Kidney (tissue), 13 donors: ENCODE measurements at regions not wholly inside any gene's neighbourhood (a gene's known extent, or its start where the extent isn't known, plus 50 kb on each side); places are given as distances from the start of the nearest gene placed in this dataset.

Experiments used
- DNase-seq, 5 donors: peaks; one replicate each; pipeline ENCODE4 v3.0.0-alpha.2; 2013 to 2020
- FAIRE-seq: peaks from 2 replicates; lab custom pipeline; 2012; peaks lifted over from hg19 to GRCh38; lab: Jason Lieb, UNC
- H3K27ac ChIP-seq, 2 donors: one replicate each; pipeline ENCODE4 v1.7.0; 2013; ENCODE audit warnings: low read depth in 2 of 2, low read length in 2 of 2, inconsistent platforms in 1 of 2
- H3K27me3 ChIP-seq: one replicate; pipeline ENCODE4 v1.7.1; 2013; ENCODE audit warnings: low read length, inconsistent platforms; ENCODE audit not compliant: control insufficient read depth, insufficient read depth
- H3K36me3 ChIP-seq, 3 donors: one replicate each; pipeline versions ENCODE4 v1.7.0 to v1.7.1; 2013; ENCODE audit warnings: low read length in 3 of 3, control low read depth in 1 of 3, inconsistent platforms in 1 of 3; ENCODE audit not compliant: insufficient read depth in 3 of 3, control insufficient read depth in 2 of 3
- H3K4me1 ChIP-seq, 3 donors: one replicate each; pipeline versions ENCODE4 v1.7.0 to v1.7.1; 2013; ENCODE audit warnings: low read length in 3 of 3, inconsistent platforms in 1 of 3, low read depth in 1 of 3; ENCODE audit not compliant: control insufficient read depth in 2 of 3, insufficient read depth in 2 of 3
- H3K4me3 ChIP-seq, 3 donors: one replicate each; pipeline versions ENCODE4 v1.7.0 to v1.8.1; 2013; ENCODE audit warnings: low read length in 3 of 3, control low read depth in 1 of 3, inconsistent platforms in 1 of 3
- H3K9ac ChIP-seq, 3 donors: one replicate each; pipeline versions ENCODE4 v1.7.0 to v1.7.1; 2013; ENCODE audit warnings: low read length in 3 of 3, control low read depth in 1 of 3, inconsistent platforms in 1 of 3
- H3K9me3 ChIP-seq, 3 donors: one replicate each; pipeline versions ENCODE4 v1.7.0 to v1.7.1; 2013; ENCODE audit warnings: low read length in 3 of 3, control low read depth in 1 of 3, inconsistent platforms in 1 of 3; ENCODE audit not compliant: control insufficient read depth in 2 of 3, insufficient read depth in 1 of 3
- CTCF ChIP-seq: IDR thresholded peaks from 3 replicates; pipeline ENCODE4 v1.5.1; 2012; ENCODE audit warnings: mild to moderate bottlenecking, moderate library complexity, borderline replicate concordance; ENCODE audit not compliant: insufficient read depth; ENCODE audit errors: extremely low read depth
- intact Hi-C: fragments of 100-400 bp; cut with DNase I; formaldehyde crosslinking; loops from one replicate; pipeline ENCODE4 v1.11.1; 2022
- donor health status: control.
- donor health status: control.
- donor health status: control.
- donor health status: control.
- donor health status: control.
- donor health status: DM: yes; HTN: yes; CAD: no.
- donor health status: Normal renal cell carcinoma (clear cell type).

GRCh38 chr9:84589542-84589941 is 80.0 kb upstream of the NTRK2 start:
- Histone ChIP-seq H3K9me3 (no peaks in the 10 kb centered on the region), H3K4me3 (no peak overlapping the region), H3K27me3 (no peaks in the 10 kb centered on the region), H3K4me1 (no peaks in the 10 kb centered on the region), H3K27ac (no peak overlapping the region), H3K9ac (no peak overlapping the region), H3K36me3 (no peaks in the 10 kb centered on the region)
- DNase-seq (no peak), FAIRE-seq (no peak)
- no peak for TF ChIP-seq CTCF
- intact Hi-C loops: no loop called here

- TF ChIP-seq CTCF: no peak
- Histone ChIP-seq H3K36me3 (no peaks in the 10 kb centered on the region), H3K4me3 (no peak overlapping the region), H3K27me3 (no peaks in the 10 kb centered on the region), H3K27ac (no peak overlapping the region), H3K9ac (no peak overlapping the region), H3K4me1 (no peaks in the 10 kb centered on the region), H3K9me3 (no peaks in the 10 kb centered on the region)
- DNase-seq (no peak), FAIRE-seq (no peak)
- intact Hi-C loops: no loop called here
Observed at GRCh38 chr9:84590706-84591105, 78.8 kb upstream of the NTRK2 start.

GRCh38 chr9:84592918-84593317 is 76.6 kb upstream of the NTRK2 start:
- H3K9me3 ChIP-seq: no peaks in the 10 kb centered on the region
- H3K27ac ChIP-seq: no peak overlapping the region
- FAIRE-seq: no peak

More at GRCh38 chr9:84592918-84593317, 76.6 kb upstream of the NTRK2 start:
- Histone ChIP-seq H3K4me1 (no peaks in the 10 kb centered on the region), H3K36me3 (no peaks in the 10 kb centered on the region), H3K4me3 (no peak overlapping the region), H3K27me3 (no peaks in the 10 kb centered on the region), H3K9ac (no peak overlapping the region)
- intact Hi-C loops: no loop called here
- TF ChIP-seq CTCF: no peak
- DNase-seq: no peak
